HEK293 (cell line): ENCODE measurements at regions not wholly inside any gene's neighbourhood (a gene's known extent, or its start where the extent isn't known, plus 50 kb on each side); places are given as distances from the start of the nearest gene placed in this dataset.

ENCODE experiments used
- ATF2 ChIP-seq: fragments of 450-650 bp; formaldehyde crosslinking; IDR thresholded peaks from 2 replicates; pipeline ENCODE4 v1.5.1; 2016; ENCODE audit warnings: missing biosample characterization, missing genetic modification characterization, low read depth
- CTCF ChIP-seq: fragments of 450-650 bp; formaldehyde crosslinking; IDR thresholded peaks from 2 replicates; pipeline ENCODE4 v1.5.1; 2016; ENCODE audit warnings: missing biosample characterization, missing genetic modification characterization
- GLIS2 ChIP-seq: fragments of 450-650 bp; formaldehyde crosslinking; IDR thresholded peaks from 2 replicates; pipeline ENCODE4 v1.5.1; 2016; ENCODE audit warnings: missing biosample characterization, missing genetic modification characterization
- REST ChIP-seq: fragments of 450-650 bp; formaldehyde crosslinking; IDR thresholded peaks from 2 replicates; pipeline ENCODE4 v1.5.1; 2016; ENCODE audit warnings: missing biosample characterization, missing genetic modification characterization
- ZNF302 ChIP-seq: fragments of 450-650 bp; formaldehyde crosslinking; IDR thresholded peaks from 2 replicates; pipeline ENCODE4 v1.5.1; 2016; ENCODE audit warnings: missing biosample characterization, missing genetic modification characterization, low read depth
- ZNF561 ChIP-seq: fragments of 450-650 bp; IDR thresholded peaks from 2 replicates; pipeline ENCODE4 v1.5.1; 2018; ENCODE audit warnings: missing biosample characterization, missing genetic modification characterization, borderline replicate concordance
- ZNF629 ChIP-seq: fragments of 450-650 bp; formaldehyde crosslinking; IDR thresholded peaks from 2 replicates; pipeline ENCODE4 v1.5.1; 2017; ENCODE audit warnings: missing biosample characterization, missing genetic modification characterization

- TF ChIP-seq GLIS2 (tag by site-specific recombination) (no peak), CTCF (tag by site-specific recombination) (no peak), ATF2 (tag by site-specific recombination) (no peak), ZNF302 (tag by site-specific recombination) (no peak), REST (no peak), ZNF561 (no peak), ZNF629 (tag by site-specific recombination) (no peak)
Observed at GRCh38 chr2:173830170-173830569, 135.0 kb downstream of the SP3 start.
